Stimulated activated CD4-positive, alpha-beta T cell treated with anti-CD3 and anti-CD28 coated beads, TNF-alpha, amount 100 ng/mL, for 4 hours (primary cell): ENCODE measurements at regions not wholly inside any gene's neighbourhood (a gene's known extent, or its start where the extent isn't known, plus 50 kb on each side); places are given as distances from the start of the nearest gene placed in this dataset.

ENCODE experiments used
- DNase-seq, 3 experiments: peaks; one replicate each; pipeline ENCODE4 v3.0.0-alpha.2; 2020; ENCODE audit warnings: low read depth in 3 of 3

DNA sequence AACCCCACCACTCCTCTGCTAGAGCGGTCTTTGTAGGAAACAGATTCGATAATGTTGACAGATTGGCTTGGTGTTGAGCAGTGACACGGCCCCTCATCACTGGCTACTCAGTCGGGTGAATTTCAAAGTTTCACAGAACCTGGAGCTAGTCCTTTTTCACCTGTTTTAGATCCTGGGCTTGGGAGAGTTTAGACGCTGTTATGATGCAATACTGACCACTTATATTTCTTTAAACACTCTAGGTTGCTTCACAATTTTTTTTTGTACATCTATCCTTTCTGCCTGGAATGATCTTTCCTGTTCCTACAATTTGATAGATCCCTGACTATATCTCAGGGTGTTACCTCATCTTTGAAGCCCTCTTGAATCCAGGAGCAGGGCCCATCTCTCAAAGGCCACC, 97.1 kb upstream of the ATP10A start:
- no peak for DNase-seq

GRCh38 chr15:25959100-25959499, 96.0 kb upstream of the ATP10A start:
- DNase-seq, result no peak

DNA sequence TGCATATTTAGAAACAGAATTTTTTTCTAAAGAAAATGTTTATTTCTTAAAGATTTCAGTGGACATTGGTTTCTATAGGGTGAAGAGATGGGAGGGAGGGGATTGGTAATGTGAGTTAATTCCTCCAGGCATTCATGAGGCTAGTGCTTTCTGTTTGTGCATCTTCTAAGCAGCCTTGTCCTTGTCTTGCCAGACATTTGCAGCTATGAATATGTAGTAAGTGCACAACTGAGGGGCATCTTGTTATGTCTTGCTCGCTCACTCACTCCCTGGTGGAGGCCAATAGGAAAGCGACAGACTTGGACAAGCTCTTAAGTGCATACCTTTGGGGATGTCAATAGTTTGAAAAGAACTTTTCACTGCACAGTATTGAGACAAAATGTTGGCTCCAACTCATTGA, 92.5 kb upstream of the ATP10A start:
- DNase-seq, result no peak

GRCh38 chr15:25954398-25954797, 91.3 kb upstream of the ATP10A start:
- no peak for DNase-seq

DNA sequence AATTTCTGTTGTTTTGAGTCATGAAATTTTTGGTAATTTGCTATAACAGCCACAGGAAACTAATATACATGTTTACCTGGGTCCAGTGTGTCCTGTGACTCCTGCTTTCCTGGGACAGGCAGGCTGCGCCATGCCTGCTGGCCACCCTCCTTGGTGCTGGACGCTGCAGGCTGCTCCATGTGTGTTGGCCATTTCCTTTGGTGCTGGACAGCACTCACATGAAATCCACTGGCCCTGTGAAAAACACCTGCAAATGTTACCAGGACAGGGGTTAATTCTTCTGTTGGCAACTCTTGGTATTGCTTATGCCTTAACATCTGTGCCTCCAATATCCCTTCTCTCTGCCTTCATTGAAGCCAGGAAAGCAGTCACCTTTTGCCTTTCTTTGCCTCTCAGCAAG, 86.9 kb upstream of the ATP10A start:
- no peak for DNase-seq

DNA sequence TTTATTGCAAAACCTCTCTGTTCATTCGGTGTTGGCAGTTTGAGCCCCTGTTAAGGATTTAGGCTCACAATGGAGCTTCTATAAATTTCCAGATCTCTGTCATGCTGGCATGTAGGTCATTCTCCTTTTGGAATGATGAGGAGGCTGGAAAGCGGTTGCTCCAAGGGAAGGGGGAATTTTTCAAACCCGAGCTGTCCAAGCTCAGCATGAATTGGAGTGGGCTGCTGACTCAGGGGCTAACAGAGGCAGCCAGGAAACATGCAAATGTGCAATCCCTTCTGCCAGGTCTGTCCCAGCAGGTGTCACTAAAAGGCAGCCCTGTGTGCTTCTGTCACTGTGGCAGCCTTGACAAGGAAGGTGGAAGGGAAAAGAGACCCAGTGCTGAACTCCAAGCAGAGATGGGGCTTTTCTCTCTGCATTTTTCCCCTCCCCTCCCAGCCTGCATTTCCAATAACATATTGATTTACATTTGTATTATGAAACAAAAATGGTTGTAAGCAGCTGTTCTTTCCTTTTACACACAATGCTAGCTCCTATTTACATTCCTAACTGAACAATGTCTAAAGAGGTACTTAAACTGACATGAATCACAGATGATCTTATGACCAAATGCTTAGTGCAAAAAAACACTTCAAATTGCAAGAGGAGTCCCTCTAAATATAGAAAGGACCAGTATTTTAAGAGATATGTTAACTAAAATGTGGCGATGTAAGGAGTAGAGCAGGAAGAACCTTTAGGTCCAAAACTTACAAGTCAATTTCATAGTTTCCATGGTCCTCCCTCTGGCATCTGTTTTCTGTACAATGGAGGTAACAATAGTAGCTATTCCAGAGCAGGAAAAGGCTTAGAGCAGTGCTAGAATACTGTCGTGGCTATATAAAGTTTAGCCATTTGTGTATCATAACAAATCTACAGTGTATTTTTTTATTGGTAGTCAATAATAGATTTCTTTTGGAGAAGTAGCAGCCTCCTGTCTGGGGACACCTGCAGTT, 84.5 kb upstream of the ATP10A start:
- no peak for DNase-seq

- no peak for DNase-seq
Observed at GRCh38 chr15:25946241-25946805, 83.2 kb upstream of the ATP10A start.

- no peak for DNase-seq
Observed at GRCh38 chr15:25944386-25944785, 81.3 kb upstream of the ATP10A start.

GRCh38 chr15:25943831-25944230, 80.7 kb upstream of the ATP10A start:
- no peak for DNase-seq

DNA sequence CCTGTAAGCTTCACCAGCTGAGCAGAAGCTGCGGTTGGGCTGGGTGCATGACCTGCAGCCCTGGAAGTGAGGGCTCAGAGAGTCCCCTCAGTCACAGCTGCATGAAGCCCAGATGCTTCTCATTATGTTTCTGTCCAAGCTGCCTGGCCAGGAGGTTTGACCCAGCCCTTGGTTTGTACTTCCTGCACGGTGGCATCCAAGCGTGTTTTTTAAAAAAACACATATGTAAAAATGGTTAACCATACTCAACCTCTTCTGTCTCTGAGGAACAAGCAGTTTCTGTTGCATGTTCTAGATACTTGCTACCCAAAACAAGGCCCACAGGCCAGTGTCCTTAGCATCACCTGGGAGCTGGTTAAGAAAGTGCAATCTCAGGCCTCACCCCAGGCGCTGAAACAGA, 76.0 kb upstream of the ATP10A start:
- no peak for DNase-seq

GRCh38 chr15:25937796-25938195, 74.7 kb upstream of the ATP10A start:
- DNase-seq, result no peak

DNA sequence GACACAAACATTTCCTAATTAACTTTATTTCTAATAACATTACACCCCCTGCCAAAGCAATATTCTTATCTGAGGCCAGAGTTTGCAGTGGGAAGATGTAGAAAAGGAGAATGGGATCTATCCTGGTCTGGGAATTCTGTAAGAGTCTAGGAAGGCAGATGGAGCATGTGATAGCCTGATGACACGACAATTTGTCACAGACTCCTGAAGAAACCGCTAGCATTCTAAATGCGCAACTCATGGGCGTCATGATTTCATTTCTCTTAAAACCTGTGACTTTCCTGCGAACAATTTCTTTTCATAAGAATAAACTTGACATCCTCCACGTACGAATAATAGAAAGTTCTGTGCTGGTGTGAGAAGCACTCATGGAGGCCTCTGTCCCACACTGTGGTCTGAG, 72.9 kb upstream of the ATP10A start:
- DNase-seq, result no peak

- peak; percentile 28 to 51 (median 41) for DNase-seq
Observed at GRCh38 chr15:25933456-25934158, 70.5 kb upstream of the ATP10A start.

- no peak for DNase-seq
Observed at GRCh38 chr15:25932696-25933095, 69.6 kb upstream of the ATP10A start.

- no peak for DNase-seq
Observed at GRCh38 chr15:25931851-25932250, 68.7 kb upstream of the ATP10A start.

- DNase-seq, result no peak
Observed at GRCh38 chr15:25930931-25931330, 67.8 kb upstream of the ATP10A start.
